ENCODE measurements at regions not wholly inside any gene's neighbourhood (a gene's known extent, or its start where the extent isn't known, plus 50 kb on each side); places are given as distances from the start of the nearest gene placed in this dataset.

DNA sequence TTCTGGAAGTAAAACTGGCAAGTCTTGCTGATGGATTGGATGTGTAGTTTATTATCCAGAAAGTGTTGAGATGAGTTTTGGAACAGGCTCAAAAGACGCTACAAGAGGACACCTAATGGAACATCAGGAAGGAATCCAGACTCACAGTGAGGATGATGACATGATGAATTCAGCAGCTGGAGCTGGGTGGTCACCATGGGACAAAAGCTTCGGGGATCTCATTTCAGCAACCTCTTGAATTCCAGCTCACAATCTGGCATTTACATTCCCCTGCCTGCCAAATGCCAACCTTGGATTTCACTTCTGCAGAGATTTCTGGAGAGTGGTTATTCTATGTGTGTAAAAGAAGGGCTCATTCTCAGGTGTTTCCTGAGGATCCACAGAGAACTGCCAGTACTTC lies 288.0 kb upstream of the TMTC4 start:
- Histone ChIP-seq H2BK15ac (ENCODE audit: low read depth, low read length) (no peak overlapping the region), H3K23ac (ENCODE audit: insufficient read length, low read depth, low read length) (no peak overlapping the region), H3K4me1 (ENCODE audit: insufficient read depth, low read length) (no peaks in the 10 kb centered on the region), H4K8ac (replicated peaks; ENCODE audit: insufficient read length, low read depth, low read length) (no peak overlapping the region), H4K20me1 (ENCODE audit: control insufficient read depth, insufficient read depth, insufficient read length) (no peaks in the 10 kb centered on the region), H3T11ph (ENCODE audit: low read length) (no peak overlapping the region), H3K14ac (ENCODE audit: insufficient read depth, low read length) (no peak overlapping the region), H3K79me1 (ENCODE audit: insufficient read depth, low read depth, low read length, poor library complexity, severe bottlenecking) (no peaks in the 10 kb centered on the region), H3K9me3 (ENCODE audit: control insufficient read depth, low read depth, low read length) (no peaks in the 10 kb centered on the region), H2AK5ac (ENCODE audit: insufficient read length, low read length) (no peak overlapping the region), H2BK20ac (ENCODE audit: low read depth, low read length, poor library complexity, severe bottlenecking) (no peak overlapping the region), H2BK12ac (ENCODE audit: insufficient read length, low read depth, low read length) (no peak overlapping the region), H3K9ac (ENCODE audit: extremely low read depth, insufficient read length, low read length) (no peak overlapping the region), H2BK5ac (ENCODE audit: insufficient read length, low read length) (no peak overlapping the region), H3K18ac (ENCODE audit: insufficient read length, low read depth, low read length) (no peak overlapping the region), H3K79me2 (ENCODE audit: insufficient read depth, low read length) (no peaks in the 10 kb centered on the region), H4K91ac (ENCODE audit: insufficient read length, low read depth, low read length) (no peak overlapping the region), H3K4me2 (ENCODE audit: insufficient read depth, insufficient read length, low read length) (no peak overlapping the region), H4K5ac (ENCODE audit: insufficient read length, low read depth, low read length) (no peak overlapping the region), H3K27me3 (ENCODE audit: insufficient read depth, low read length) (no peaks in the 10 kb centered on the region), H2AFZ (ENCODE audit: low read length) (no peak overlapping the region), H3K27ac (ENCODE audit: insufficient read length, low read depth, low read length) (no peak overlapping the region), H3K4ac (ENCODE audit: low read depth, low read length) (no peak overlapping the region), H3K23me2 (ENCODE audit: insufficient read length, low read depth, low read length, poor library complexity, severe bottlenecking) (no peaks in the 10 kb centered on the region), H3K56ac (ENCODE audit: insufficient read length, low read depth, low read length) (no peak overlapping the region), H2BK120ac (ENCODE audit: low read depth, low read length, poor library complexity, severe bottlenecking) (no peak overlapping the region)
- H3K9me3 Mint-ChIP-seq: peaks cover 11 to 15% of the 10 kb centered on the region in 2 experiments
- no peak overlapping the region for H3K27ac Mint-ChIP-seq
- TF ChIP-seq, protein P1, sequence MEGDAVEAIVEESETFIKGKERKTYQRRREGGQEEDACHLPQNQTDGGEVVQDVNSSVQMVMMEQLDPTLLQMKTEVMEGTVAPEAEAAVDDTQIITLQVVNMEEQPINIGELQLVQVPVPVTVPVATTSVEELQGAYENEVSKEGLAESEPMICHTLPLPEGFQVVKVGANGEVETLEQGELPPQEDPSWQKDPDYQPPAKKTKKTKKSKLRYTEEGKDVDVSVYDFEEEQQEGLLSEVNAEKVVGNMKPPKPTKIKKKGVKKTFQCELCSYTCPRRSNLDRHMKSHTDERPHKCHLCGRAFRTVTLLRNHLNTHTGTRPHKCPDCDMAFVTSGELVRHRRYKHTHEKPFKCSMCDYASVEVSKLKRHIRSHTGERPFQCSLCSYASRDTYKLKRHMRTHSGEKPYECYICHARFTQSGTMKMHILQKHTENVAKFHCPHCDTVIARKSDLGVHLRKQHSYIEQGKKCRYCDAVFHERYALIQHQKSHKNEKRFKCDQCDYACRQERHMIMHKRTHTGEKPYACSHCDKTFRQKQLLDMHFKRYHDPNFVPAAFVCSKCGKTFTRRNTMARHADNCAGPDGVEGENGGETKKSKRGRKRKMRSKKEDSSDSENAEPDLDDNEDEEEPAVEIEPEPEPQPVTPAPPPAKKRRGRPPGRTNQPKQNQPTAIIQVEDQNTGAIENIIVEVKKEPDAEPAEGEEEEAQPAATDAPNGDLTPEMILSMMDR (conservative IDR thresholded peaks at IDR 0.05): no peak
- no peak overlapping the region for H3K4me3 Mint-ChIP-seq
- DNase-seq: no peak
- WGBS (ENCODE audit: extremely low coverage, insufficient read length, low lambda C conversion rate): no CpG with 5 or more reads among the region's 2 CpGs
- H3K4me1 Mint-ChIP-seq: no peaks in the 10 kb centered on the region
- H3K36me3 Mint-ChIP-seq (ENCODE audit: insufficient read depth in 1 of 3, low read depth in 3 of 3): peaks cover 0 to 6% (median 2%) of the 10 kb centered on the region in 3 experiments; a peak in 3 of 7 replicates
- H3K27me3 Mint-ChIP-seq (ENCODE audit: low read depth): no peaks in the 10 kb centered on the region; the same call in 1 of the 2 replicates

Measured in H9 (cell line).